Neural crest cell (in vitro differentiated cells): ENCODE measurements at regions not wholly inside any gene's neighbourhood (a gene's known extent, or its start where the extent isn't known, plus 50 kb on each side); places are given as distances from the start of the nearest gene placed in this dataset.

Source experiments
- DNase-seq: peaks from one replicate; pipeline ENCODE4 v3.0.0; 2021; ENCODE audit warnings: low read depth, mixed read lengths, low spot score
- H3K27ac Mint-ChIP-seq: one replicate; pipeline ENCODE4 v1.8.0; 2021; ENCODE audit warnings: mild to moderate bottlenecking, mixed read lengths; ENCODE audit not compliant: unreplicated experiment
- H3K27me3 Mint-ChIP-seq: 2 replicates; pipeline ENCODE4 v1.8.0; 2021; ENCODE audit warnings: low read depth, mild to moderate bottlenecking, mixed read lengths
- H3K36me3 Mint-ChIP-seq: 2 replicates; pipeline ENCODE4 v1.8.0; 2021; ENCODE audit warnings: low read depth, mild to moderate bottlenecking, mixed read lengths
- H3K4me1 Mint-ChIP-seq: 2 replicates; pipeline ENCODE4 v1.8.0; 2021; ENCODE audit warnings: mixed read lengths
- H3K4me3 Mint-ChIP-seq: one replicate; pipeline ENCODE4 v1.8.0; 2021; ENCODE audit warnings: mild to moderate bottlenecking, mixed read lengths
- H3K9me3 Mint-ChIP-seq: 2 replicates; pipeline ENCODE4 v1.8.0; 2021; ENCODE audit warnings: mixed read lengths
- TF ChIP-seq, protein P1 (sequence below): fragments of 200-600 bp; sonication (generic); conservative IDR thresholded peaks from 2 replicates; pipeline ENCODE4 v1.5.0; 2021; ENCODE audit warnings: antibody characterized with exemption, mild to moderate bottlenecking

DNA sequence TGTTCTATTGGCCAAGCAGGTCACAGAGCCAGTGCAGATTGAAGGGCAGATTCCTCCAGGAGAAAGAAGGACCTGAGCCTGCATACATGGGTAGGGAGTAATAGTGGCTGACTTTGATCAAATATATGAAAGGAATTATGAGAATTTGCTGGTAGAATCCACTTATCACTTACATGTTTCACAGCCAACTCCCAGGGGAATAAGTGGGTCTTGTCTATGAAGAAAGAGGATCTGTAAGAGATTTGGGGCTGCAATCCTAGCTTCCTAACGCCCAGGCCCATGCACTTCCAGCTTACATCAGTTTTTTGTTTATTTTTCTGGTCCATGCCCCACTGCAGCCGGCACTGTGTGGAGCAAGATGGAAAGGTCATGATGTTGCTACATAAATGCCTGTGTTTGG is 107.9 kb upstream of the SYNDIG1 start:
- H3K27me3 Mint-ChIP-seq: peaks cover 2% of the 10 kb centered on the region
- H3K4me1 Mint-ChIP-seq: peaks cover 15% of the 10 kb centered on the region
- H3K4me3 Mint-ChIP-seq: no peak overlapping the region
- no peaks in the 10 kb centered on the region for H3K36me3 Mint-ChIP-seq
- DNase-seq: no peak
- no peak overlapping the region for H3K27ac Mint-ChIP-seq
- TF ChIP-seq, protein P1, sequence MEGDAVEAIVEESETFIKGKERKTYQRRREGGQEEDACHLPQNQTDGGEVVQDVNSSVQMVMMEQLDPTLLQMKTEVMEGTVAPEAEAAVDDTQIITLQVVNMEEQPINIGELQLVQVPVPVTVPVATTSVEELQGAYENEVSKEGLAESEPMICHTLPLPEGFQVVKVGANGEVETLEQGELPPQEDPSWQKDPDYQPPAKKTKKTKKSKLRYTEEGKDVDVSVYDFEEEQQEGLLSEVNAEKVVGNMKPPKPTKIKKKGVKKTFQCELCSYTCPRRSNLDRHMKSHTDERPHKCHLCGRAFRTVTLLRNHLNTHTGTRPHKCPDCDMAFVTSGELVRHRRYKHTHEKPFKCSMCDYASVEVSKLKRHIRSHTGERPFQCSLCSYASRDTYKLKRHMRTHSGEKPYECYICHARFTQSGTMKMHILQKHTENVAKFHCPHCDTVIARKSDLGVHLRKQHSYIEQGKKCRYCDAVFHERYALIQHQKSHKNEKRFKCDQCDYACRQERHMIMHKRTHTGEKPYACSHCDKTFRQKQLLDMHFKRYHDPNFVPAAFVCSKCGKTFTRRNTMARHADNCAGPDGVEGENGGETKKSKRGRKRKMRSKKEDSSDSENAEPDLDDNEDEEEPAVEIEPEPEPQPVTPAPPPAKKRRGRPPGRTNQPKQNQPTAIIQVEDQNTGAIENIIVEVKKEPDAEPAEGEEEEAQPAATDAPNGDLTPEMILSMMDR: no peak
- H3K9me3 Mint-ChIP-seq: peaks cover 3% of the 10 kb centered on the region

DNA sequence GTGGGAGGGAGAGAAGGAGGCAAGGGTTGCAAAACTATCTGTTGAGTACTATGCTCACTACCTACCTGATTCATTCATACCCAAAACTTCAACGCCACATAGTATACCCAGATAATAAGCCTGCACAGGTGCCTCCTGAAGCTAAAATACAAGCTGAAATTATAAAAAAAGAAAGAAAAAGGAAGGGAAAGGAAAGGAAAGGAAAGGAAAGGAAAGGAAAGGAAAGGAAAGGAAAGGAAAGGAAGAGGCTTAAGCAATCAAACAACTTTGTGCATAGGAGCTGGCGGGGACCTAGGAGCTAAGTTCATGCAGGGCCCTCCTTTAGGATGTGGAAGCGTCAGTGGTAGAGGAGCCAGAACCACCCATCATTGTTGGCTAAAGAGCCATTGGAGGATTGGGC is 108.9 kb upstream of the SYNDIG1 start:
- DNase-seq: no peak
- H3K9me3 Mint-ChIP-seq: peaks cover 3% of the 10 kb centered on the region
- H3K4me1 Mint-ChIP-seq: peaks cover 15% of the 10 kb centered on the region
- peaks cover 2% of the 10 kb centered on the region for H3K27me3 Mint-ChIP-seq
- H3K27ac Mint-ChIP-seq: no peak overlapping the region
- no peak overlapping the region for H3K4me3 Mint-ChIP-seq
- H3K36me3 Mint-ChIP-seq: no peaks in the 10 kb centered on the region
- TF ChIP-seq, protein P1: no peak

DNA sequence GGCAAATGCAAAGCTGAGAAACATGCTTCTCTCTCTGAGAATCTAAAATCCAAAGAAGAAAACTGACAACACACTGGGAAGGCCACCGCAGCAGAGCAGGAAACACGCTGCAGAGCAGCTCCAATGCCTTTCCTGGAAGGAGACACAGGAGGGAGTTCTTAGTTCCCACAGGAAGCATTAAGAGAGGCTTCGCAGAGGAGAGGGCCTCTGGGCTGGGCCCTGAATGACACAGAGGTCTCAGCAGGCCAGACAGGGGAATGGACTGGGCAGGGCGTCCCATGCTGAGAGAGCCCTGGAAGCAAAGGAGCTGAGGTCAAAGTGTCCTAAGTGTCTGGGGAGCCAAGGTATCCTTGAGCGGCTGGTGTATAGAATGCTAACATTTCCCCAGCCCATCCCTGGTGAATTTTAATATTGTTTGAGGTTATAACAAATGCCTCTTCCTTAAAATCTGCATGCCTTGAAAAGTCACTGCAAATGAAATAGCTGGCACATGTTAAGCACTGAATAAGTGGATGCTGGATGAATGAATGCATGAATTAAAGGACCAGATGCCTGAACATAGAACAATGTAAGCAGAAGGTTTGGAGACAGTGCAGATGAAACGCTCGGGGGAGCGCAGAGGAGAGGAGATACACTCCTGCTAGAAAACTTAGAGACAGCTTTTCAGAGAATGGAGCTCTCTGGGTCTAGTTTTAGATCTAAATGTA is 110.0 kb upstream of the SYNDIG1 start:
- TF ChIP-seq, protein P1: no peak
- DNase-seq: no peak
- no peaks in the 10 kb centered on the region for H3K36me3 Mint-ChIP-seq
- peaks cover 2% of the 10 kb centered on the region for H3K27me3 Mint-ChIP-seq
- H3K4me3 Mint-ChIP-seq: no peak overlapping the region
- peaks cover 3% of the 10 kb centered on the region for H3K9me3 Mint-ChIP-seq
- H3K27ac Mint-ChIP-seq: no peak overlapping the region
- peaks cover 15% of the 10 kb centered on the region for H3K4me1 Mint-ChIP-seq

DNA sequence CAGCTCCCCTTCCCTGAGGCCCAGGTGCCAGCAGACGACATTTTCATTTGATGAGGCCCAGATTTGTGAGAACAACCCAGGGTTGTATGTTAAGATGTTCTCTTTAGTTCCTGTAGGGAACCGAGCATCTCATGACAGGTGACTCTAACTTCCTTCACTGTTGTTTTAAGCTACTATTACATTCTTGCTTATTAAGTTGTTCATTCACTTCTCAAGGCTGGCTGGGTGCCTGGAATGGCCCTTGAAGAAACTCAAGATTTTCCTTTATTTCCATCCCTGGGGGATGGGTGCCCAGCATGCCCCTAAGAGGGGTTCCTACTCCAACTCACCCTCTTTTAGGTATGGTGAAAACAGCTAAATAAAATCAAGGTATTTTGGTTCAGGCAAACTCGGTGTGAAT is 111.5 kb upstream of the SYNDIG1 start:
- H3K27ac Mint-ChIP-seq: no peak overlapping the region
- H3K9me3 Mint-ChIP-seq: peaks cover 3% of the 10 kb centered on the region
- peaks cover 2% of the 10 kb centered on the region for H3K27me3 Mint-ChIP-seq
- no peaks in the 10 kb centered on the region for H3K36me3 Mint-ChIP-seq
- H3K4me3 Mint-ChIP-seq: no peak overlapping the region
- peaks cover 15% of the 10 kb centered on the region for H3K4me1 Mint-ChIP-seq
- DNase-seq: no peak
- TF ChIP-seq, protein P1: no peak

DNA sequence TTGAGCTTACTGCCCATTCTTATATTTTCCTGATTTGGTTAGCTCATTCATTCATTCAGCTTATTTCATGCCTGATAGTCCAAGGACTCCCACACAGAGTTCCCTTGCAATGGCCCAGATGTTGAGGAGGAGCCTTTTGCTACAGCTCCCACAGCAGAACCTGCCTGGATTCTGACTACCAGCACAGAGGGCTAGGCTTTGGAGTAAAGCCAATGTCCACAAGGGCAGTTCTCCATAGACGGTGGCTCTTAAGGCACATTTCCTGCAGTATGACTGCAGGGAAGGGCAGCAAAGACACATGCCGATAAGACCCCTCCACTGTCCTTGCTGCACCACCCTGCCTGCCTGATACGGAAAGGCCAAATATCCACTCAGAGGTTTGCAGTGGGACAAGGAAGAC is 112.3 kb upstream of the SYNDIG1 start:
- Mint-ChIP-seq H3K36me3 (no peaks in the 10 kb centered on the region), H3K9me3 (peaks cover 3% of the 10 kb centered on the region), H3K4me1 (peaks cover 15% of the 10 kb centered on the region), H3K4me3 (no peak overlapping the region), H3K27me3 (peaks cover 2% of the 10 kb centered on the region), H3K27ac (no peak overlapping the region)
- TF ChIP-seq, protein P1: no peak
- no peak for DNase-seq
